Medulla oblongata (tissue), 1 donor: ENCODE measurements at regions not wholly inside any gene's neighbourhood (a gene's known extent, or its start where the extent isn't known, plus 50 kb on each side); places are given as distances from the start of the nearest gene placed in this dataset.

Experiments used
- DNase-seq: peaks from one replicate; pipeline ENCODE4 v3.0.0-alpha.2; 2015; ENCODE audit errors: extremely low spot score

DNA sequence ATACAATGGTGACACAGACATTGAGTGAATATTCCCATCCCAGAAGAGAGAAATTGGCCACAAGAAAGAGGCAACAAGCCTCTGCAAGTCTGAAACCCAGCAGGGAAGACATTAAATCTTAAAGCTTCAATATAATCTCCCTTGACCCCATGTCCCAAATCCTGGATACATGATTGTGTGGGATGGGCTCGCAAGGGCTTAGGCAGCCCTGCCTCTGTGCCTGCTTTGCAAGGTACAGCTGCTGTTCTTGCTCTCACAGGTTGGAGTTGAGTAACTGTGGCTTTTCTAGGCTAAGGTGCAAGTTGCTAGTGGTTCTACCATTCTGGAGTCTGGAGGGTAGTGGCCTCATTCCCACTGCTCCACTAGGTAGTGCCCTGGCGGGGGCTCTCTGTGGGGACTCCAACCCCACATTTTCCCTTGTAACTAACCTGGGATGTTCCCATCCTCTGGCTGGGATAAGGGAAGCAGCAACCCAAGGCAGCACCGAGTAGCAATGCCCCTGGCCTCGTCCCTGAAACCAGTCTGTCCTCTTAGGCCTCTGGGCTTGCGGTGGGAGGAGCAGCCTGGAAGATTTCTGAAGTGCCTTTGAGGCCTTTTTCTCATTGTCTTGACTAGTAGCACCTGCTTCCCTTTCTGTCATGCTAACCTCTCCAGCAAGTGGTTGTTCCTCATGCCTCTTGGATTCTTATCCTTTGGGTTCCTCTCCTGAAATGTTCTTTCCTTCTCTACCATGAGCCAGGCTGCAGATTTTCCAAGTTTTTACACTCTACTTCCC is 90.0 kb downstream of the FAM174B start:
- DNase-seq: no peak

DNA sequence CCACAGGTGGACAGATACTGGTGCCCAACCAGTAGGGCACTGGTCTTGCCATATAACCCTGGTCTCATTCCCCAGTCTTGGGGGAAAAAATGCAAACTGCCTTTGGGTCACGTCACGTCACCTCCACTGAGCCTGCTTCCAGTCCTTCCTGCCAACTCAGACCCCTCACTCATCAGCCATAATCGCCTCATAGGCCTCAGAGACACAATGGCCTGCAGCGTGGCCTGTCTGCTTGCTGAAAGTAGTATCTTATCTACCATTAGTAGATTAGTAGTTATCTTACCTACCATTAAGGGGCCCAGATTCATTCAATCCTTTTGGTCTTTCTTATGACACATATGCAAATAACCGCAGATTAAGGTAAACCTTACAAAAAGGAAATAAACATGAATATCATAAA is 93.8 kb downstream of the FAM174B start:
- no peak for DNase-seq

GRCh38 chr15:92553317-92553716 is 102.3 kb downstream of the FAM174B start:
- DNase-seq: peak; percentile 2

GRCh38 chr15:92545996-92546395 is 109.6 kb downstream of the FAM174B start:
- no peak for DNase-seq

DNA sequence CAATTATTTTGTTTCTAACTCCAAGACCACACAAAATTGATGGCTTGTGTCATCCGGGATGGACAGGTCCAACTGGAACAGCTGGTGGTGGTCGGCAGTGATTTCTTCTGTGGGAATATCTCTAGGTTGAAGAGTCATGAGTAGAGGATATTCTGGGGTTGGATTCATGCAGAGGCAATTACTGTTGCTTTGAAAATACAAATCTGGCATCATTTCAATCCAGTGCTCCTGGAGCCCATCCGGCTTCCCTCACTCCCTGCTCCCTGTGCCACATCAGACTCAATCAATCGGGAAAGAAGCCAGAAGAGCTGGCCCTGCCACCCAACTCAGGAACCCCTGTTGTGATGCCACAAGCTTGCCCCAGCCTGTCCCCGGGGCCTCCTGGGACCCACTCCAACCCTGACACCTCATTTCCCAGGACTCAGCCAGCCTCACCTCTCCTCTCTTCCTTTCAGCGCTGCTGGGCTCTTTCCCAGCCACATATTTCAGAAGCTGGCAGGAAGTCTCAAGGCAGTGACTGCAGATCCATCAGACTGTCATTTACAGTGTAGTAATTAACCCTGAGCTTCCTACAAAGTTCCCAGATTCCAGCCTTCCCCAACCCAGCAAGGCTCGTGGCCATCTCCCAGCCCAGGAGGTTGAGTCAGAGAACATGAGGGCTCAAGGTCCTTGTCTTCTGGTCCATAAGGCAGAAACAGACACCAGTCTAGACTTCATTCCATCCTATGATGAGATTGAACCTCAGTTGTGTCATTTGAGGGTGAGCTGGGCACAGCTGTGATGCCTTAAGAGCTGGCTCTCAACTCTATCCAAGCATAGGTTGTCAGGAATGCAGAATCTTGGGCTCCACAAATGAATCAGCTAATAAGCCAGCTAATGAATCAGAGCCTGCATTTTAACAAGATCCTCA is 114.0 kb downstream of the FAM174B start:
- no peak for DNase-seq

DNA sequence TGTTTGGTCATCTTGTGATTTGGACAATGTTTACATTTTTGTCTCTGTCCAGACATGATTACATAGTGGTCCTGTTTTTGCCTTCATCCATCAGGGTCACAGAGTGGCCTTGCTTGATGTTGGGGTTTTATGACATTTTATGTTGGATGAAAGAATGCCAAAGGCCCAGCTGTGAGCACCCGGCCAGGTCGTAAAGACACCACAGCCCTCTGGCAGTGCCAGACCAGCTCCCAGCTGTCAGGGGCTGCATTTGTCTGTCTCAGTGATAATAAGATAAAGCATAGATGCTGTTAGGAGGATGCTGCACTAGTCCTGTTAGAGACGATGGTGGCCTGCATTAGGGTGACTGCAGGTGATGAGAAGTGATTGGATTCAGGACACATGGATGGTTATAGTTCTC is 117.5 kb downstream of the FAM174B start:
- DNase-seq: no peak

DNA sequence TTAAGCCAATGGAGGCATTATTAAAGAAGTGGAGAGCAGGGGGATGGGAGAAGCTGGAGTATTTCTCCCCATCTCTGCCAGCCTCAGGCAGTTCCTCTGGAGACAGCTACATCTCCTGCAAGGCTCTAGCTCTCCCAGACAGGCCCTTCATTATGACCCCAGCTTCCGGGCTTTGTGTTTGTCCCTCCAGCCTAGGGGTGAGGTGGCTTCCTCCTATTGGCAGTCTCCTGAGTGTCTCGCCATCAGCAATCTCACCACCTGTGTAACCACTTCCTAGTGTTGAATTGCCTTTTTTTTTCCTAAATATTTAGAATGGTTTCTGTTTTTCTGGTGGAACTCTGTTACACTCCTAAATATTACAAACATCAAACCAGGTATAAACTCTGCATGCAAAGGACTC is 122.3 kb downstream of the FAM174B start:
- no peak for DNase-seq

DNA sequence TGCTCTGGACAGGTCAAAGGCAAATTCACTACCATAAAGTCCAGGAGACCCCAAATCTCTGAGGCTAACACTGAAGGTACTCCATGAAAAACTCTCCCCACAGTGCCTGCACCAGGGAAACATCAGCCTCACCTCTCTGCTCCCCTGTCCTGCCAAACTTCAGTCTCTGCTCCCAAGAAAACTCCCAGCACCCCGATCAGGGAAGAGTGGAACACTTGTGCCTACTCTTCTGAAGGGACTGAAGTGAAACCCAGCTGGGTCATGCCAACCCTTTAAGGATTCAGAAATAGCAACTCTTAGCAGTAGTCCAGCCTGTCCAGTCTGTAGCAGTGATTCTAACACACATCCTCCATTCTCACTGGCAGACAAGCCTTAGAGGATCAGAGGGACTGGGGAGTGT is 124.2 kb downstream of the FAM174B start:
- DNase-seq: no peak

DNA sequence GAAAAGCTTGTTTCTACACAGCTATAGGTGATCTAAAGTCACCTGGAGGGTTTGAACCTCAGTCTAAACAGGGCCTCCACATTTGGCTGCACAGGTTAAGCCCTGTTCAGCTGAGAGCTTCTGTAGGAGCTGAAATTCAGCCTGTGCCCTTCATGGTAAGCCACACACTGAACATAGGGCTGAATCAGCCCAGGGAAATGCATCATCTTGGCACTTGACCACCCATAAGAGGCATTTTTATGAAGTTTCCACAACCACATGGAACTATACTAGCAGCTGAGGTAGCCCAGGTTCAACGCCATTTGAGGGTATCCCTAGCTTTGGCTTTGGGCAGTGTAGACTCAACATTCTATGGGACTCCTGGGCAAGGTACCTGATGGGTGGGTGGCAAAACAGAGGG is 126.8 kb downstream of the FAM174B start:
- no peak for DNase-seq

DNA sequence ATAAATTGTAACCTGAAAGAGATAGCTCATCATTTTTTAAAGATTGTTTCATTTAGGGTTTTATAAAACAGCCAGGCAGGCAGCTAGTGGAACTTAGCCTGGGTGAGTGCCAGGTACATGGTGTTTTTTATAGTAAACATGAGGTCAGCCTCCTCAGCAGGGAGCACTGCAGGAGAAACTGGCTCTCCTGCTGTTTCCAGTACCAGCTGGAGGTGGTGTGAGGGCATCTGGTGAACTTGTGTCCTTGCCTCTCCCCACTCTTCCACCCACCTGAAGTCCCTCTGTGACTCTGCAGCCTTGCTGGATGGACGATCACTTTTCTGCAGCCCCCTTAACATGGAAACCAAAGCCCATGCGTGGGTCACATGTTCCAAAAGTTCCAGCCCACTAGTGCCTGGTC is 128.4 kb downstream of the FAM174B start:
- DNase-seq: no peak

DNA sequence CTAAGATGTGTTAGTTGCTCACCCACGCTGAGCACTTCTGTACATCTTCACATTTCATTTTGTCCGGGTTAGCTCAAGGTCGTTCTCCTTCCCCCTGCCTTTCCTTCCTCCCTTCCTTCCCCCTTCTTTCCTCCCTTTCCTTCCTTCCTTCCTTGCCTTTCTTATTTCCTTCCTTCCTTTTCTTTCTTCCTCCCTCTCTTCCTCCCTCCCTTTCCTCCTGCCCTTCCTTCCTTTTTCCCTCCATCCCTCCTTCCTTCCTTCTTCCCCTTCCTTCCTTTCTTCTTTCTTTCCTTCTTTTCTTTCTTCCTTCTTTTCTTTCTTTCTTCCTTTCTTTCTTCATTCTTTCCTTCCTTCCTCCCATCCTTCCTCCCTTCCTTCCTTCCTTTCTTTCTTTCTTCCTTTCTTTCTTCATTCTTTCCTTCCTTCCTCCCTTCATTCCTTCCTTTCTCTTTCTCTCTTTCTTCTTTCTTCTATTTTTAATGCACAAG is 129.8 kb downstream of the FAM174B start:
- DNase-seq: no peak

DNA sequence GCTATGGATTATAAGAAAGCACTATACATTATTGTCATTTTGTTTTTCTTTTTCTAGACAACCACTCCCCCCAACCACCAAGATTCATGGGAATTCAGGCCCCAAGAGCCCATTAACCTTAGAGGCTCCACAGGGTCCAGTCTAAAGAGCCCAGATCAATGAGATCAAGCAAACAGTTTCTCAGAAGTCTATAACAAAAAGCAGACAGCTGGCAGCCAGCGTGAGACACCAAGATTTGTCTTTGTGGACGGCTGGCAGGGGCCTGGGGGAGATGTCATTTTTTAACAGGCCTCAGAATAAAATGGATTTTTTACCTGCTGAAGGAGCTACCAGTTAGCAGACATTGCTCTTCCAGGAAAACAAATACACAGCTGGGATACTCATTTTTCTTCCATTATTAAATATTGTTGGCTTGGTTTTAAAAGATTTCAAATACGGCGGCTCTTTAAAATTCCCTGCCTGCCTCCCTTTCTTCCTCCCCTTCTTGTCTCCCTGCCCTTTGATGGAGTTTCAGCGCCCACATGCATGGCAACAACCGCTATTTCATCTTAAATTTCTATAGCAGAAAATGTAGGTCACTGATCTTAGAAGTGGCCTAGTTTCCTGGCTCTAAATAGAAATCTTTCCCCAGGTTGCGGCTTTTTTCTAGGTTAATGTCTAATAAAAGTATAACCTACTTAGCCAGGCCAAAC is 130.6 kb downstream of the FAM174B start:
- no peak for DNase-seq

DNA sequence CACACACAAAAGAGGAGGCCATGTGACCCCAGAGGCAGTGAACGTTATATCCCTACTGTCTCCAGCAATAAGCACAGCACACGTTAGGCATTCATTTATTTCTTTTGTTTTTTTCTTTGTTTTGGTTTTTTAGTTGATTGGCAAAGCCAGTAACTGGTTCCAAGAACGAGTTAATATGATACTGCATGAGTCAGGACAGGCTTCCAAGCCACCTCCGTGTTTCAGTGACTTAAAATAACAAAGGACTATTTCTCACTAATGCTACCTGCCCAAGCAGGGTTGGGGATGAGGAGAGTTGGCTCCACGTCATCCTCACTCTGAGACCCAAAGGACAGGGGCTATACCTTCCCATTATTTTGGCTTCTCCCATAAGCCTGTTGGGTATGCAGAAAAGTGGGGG is 130.5 kb downstream of the ST8SIA2 start:
- no peak for DNase-seq

GRCh38 chr15:92523176-92523575 is 129.5 kb downstream of the ST8SIA2 start:
- no peak for DNase-seq

DNA sequence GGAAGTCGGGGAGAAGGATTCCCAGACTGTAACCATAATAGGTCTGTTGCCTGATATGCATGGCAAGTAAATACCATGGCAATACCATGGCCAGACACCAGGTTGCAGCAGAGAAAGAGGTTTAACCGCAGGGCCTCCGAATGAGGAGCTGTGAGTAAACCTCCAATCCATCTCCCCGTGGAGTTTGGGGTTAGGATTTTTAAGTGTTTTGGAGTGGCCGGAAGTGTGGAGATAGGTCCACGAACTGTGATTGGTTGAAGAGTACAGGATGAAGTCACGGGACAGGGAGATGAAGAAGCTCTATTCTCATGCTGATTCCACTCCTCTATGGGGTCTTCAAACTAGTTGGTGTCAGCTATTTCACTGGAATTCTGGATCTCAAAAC is 127.9 kb downstream of the ST8SIA2 start:
- DNase-seq: peak; percentile 89

GRCh38 chr15:92520914-92521623 is 127.4 kb downstream of the ST8SIA2 start:
- no peak for DNase-seq

DNA sequence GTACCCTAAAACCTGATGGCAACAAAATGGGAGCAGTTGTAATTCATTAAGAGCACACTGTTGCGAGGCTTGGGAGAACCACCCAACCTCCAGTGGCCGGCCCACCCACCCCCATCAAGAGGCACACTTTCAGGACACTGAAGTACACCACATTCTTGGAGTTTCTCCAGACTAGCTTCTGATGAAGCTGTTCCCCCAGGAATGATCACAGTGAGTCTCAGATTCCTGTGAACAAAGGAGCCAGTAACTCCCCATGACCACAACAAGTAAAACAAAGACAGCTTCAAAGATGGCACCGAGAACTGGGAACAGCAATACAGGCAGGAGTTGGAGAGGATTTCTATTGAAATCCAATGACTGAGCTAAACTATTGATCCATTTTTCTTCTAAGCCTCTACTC is 126.0 kb downstream of the ST8SIA2 start:
- DNase-seq: no peak
